Heart right ventricle (tissue), 16 donors: ENCODE measurements at regions not wholly inside any gene's neighbourhood (a gene's known extent, or its start where the extent isn't known, plus 50 kb on each side); places are given as distances from the start of the nearest gene placed in this dataset.

Experiments
- ATAC-seq, 8 donors: fragments of 200-7000 bp; cut with Tn5 transposase; one replicate each; pipeline ENCODE4 v1.9.1; 2020; ENCODE audit warnings: mild to moderate bottlenecking in 8 of 8, moderate library complexity in 8 of 8, moderate number of reproducible peaks in 1 of 8
- DNase-seq, 2 donors: peaks; one replicate each; pipeline ENCODE4 v3.0.0-alpha.2; 2020
- H3K27ac ChIP-seq, 10 donors: fragments of 200-600 bp; sonication (generic) in 2 of 10; one replicate each; pipeline versions ENCODE4 v1.5.0 to v1.8.0; 2020 to 2022; ENCODE audit warnings: mild to moderate bottlenecking in 3 of 10
- H3K27me3 ChIP-seq, 7 donors: fragments of 200-600 bp; one replicate each; pipeline ENCODE4 v1.8.0; 2021 to 2022; ENCODE audit warnings: mild to moderate bottlenecking in 2 of 7
- H3K36me3 ChIP-seq, 9 donors: fragments of 200-600 bp; sonication (generic) in 1 of 9; one replicate each; pipeline versions ENCODE4 v1.5.0 to v1.8.0; 2020 to 2022; ENCODE audit warnings: mild to moderate bottlenecking in 2 of 9
- H3K4me1 ChIP-seq, 9 donors: fragments of 200-600 bp; sonication (generic) in 1 of 9; one replicate each; pipeline versions ENCODE4 v1.5.0 to v1.8.0; 2020 to 2022; ENCODE audit warnings: mild to moderate bottlenecking in 4 of 9
- H3K4me3 ChIP-seq, 10 donors: fragments of 200-600 bp; sonication (generic) in 2 of 10; one replicate each; pipeline versions ENCODE4 v1.5.0 to v1.8.0; 2020 to 2022; ENCODE audit warnings: mild to moderate bottlenecking in 7 of 10, moderate library complexity in 2 of 10
- H3K9me3 ChIP-seq, 11 donors: fragments of 200-600 bp in 10 of 11; sonication (generic) in 2 of 11; one replicate each; pipeline versions ENCODE4 v1.5.0 to v1.8.0; 2013 to 2022; ENCODE audit warnings: mild to moderate bottlenecking in 2 of 11, control low read depth in 1 of 11, moderate library complexity in 1 of 11
- WGBS, 2 donors: extraction: QIAGEN DNeasy Blood & Tissue Kit; methylation state at CpG; one replicate each; pipeline ENCODE4 v1.1.7; 2013; ENCODE audit warnings: inconsistent platforms in 1 of 2; 5-methylcytosine and 5-hydroxymethylcytosine counted together
- intact Hi-C, 10 donors: fragments of 100-400 bp; cut with DNase I; formaldehyde crosslinking; loops; one replicate each; pipeline versions ENCODE4 v1.11.1 to v1.14.2; 2022
- TF ChIP-seq, protein P1 (sequence below), 9 donors: fragments of 200-600 bp; sonication (generic) in 2 of 9; IDR thresholded peaks; one replicate each; pipeline versions ENCODE4 v1.5.0 to v1.8.0; 2021 to 2022; ENCODE audit warnings: antibody characterized with exemption in 9 of 9, mild to moderate bottlenecking in 5 of 9, moderate library complexity in 1 of 9
- donor health status: Arrhythmogenic right ventricular cardiomyopathy.
- donor health status: ischemic (EF 13 %, LVEDD 7.1; RV severe dilation, severe dysfunction).
- donor health status: healthy with polysubstance abuse.
- donor health status: DM: no; HTN: yes; CAD: no.
- donor health status: DM: no; HTN: no; CAD: no.
- donor health status: ischemic (EF 25% LVEDD 6.9; RV normal size, moderate dysfunction).
- donor health status: ischemic (EF 25% LVEDD 5.7; RV mildly dilated, moderate dysfunction).
- donor health status: healthy.
- donor health status: DM: yes; HTN: yes; CAD: no.
- donor health status: Ischemic cardiomyopathy.
- donor health status: ischemic (EF 35%, LVEDD 5.7; RV mildly dilated, moderate dysfunction).
- donor health status: nonischemic (EF 11% LVEDD 7.7; RV severe dilation, severe dysfunction).
- donor health status: DM: yes; HTN: yes; CAD: no.
- donor health status: PGD.
- donor health status: ischemic (EF 29% LVEDD 5.4; RV normal size, mild dysfunction).
- donor health status: nonischemic (EF 23%, LVEDD 6.1; RV moderate dilation, normal function).

- TF ChIP-seq, protein P1, sequence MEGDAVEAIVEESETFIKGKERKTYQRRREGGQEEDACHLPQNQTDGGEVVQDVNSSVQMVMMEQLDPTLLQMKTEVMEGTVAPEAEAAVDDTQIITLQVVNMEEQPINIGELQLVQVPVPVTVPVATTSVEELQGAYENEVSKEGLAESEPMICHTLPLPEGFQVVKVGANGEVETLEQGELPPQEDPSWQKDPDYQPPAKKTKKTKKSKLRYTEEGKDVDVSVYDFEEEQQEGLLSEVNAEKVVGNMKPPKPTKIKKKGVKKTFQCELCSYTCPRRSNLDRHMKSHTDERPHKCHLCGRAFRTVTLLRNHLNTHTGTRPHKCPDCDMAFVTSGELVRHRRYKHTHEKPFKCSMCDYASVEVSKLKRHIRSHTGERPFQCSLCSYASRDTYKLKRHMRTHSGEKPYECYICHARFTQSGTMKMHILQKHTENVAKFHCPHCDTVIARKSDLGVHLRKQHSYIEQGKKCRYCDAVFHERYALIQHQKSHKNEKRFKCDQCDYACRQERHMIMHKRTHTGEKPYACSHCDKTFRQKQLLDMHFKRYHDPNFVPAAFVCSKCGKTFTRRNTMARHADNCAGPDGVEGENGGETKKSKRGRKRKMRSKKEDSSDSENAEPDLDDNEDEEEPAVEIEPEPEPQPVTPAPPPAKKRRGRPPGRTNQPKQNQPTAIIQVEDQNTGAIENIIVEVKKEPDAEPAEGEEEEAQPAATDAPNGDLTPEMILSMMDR (IDR thresholded peaks at IDR 0.05): no peak
- peaks cover 0 to 20% (median 0%) of the 10 kb centered on the region in 11 donors for H3K9me3 ChIP-seq
- peaks cover 8 to 43% (median 38%) of the 10 kb centered on the region in 9 donors for H3K4me1 ChIP-seq
- ATAC-seq (no peak), DNase-seq (no peak)
- H3K27ac ChIP-seq: peak overlapping the region in 7 of 10 donors; percentile 42 to 88 (median 76)
- intact Hi-C loops: loop anchor here in 8 of 10 donors (2.0 to 10.0 kb wide), 11 partner anchors 39 to 145 kb away; no protein-coding TSS in a partner anchor
- no peak overlapping the region for H3K4me3 ChIP-seq
- no peaks in the 10 kb centered on the region for H3K27me3 ChIP-seq
- WGBS, 2 donors: 71 to 74% methylated on average over 9 of the region's 9 CpGs
- H3K36me3 ChIP-seq: no peaks in the 10 kb centered on the region
Measured at GRCh38 chr17:31697838-31698237, 161.2 kb downstream of the COPRS start.

GRCh38 chr17:31696703-31697325 lies 162.2 kb downstream of the COPRS start:
- no peaks in the 10 kb centered on the region for H3K27me3 ChIP-seq
- peak overlapping the region in 9 of 10 donors; percentile 41 to 88 (median 75) for H3K27ac ChIP-seq
- TF ChIP-seq, protein P1 (IDR thresholded peaks at IDR 0.05): no peak
- no peaks in the 10 kb centered on the region for H3K36me3 ChIP-seq
- 48 to 53% methylated on average over 9 of the region's 9 CpGs for WGBS, 2 donors
- ATAC-seq (peak in 1 of 8 donors; percentile 9), DNase-seq (no peak)
- intact Hi-C loops: loop anchor here in 8 of 10 donors (1.0 to 10.0 kb wide), 13 partner anchors 25 to 146 kb away; no protein-coding TSS in a partner anchor
- peaks cover 8 to 53% (median 46%) of the 10 kb centered on the region in 9 donors for H3K4me1 ChIP-seq
- no peak overlapping the region for H3K4me3 ChIP-seq
- peaks cover 0 to 19% (median 0%) of the 10 kb centered on the region in 11 donors for H3K9me3 ChIP-seq

GRCh38 chr17:31696184-31696602 lies 162.9 kb downstream of the COPRS start:
- TF ChIP-seq, protein P1 (IDR thresholded peaks at IDR 0.05): peak in 5 of 9 donors; percentile 23 to 33 (median 30)
- peaks cover 8 to 59% (median 51%) of the 10 kb centered on the region in 9 donors for H3K4me1 ChIP-seq
- WGBS, 2 donors: 22 to 26% methylated on average over 12 of the region's 12 CpGs
- peak; percentile 91 to 97 (median 93) for ATAC-seq
- peaks cover 0 to 19% (median 0%) of the 10 kb centered on the region in 11 donors for H3K9me3 ChIP-seq
- intact Hi-C loops: loop anchor here in 8 of 10 donors (1.0 to 10.0 kb wide), 13 partner anchors 26 to 147 kb away; no protein-coding TSS in a partner anchor
- no peak overlapping the region for H3K4me3 ChIP-seq
- H3K36me3 ChIP-seq: no peaks in the 10 kb centered on the region
- DNase-seq: peak; percentile 81 to 82
- H3K27ac ChIP-seq: peak overlapping the region in 9 of 10 donors; percentile 41 to 88 (median 75)
- no peaks in the 10 kb centered on the region for H3K27me3 ChIP-seq

GRCh38 chr17:31695456-31696090 lies 163.5 kb downstream of the COPRS start:
- peak in 7 of 8 donors; percentile 6 to 28 (median 13) for ATAC-seq

More at GRCh38 chr17:31695456-31696090, 163.5 kb downstream of the COPRS start:
- H3K4me3 ChIP-seq: no peak overlapping the region
- DNase-seq: no peak
- H3K36me3 ChIP-seq: no peaks in the 10 kb centered on the region
- H3K27me3 ChIP-seq: no peaks in the 10 kb centered on the region
- 61 to 68% methylated on average over 8 of the region's 8 CpGs for whole genome bisulfite sequencing, 2 donors
- TF ChIP-seq, protein P1 (IDR thresholded peaks at IDR 0.05): no peak
- intact Hi-C loops: loop anchor here in 8 of 10 donors (1.0 to 10.0 kb wide), 14 partner anchors 27 to 147 kb away; no protein-coding TSS in a partner anchor
- peaks cover 0 to 13% (median 0%) of the 10 kb centered on the region in 11 donors for H3K9me3 ChIP-seq
- peaks cover 8 to 60% (median 51%) of the 10 kb centered on the region in 9 donors for H3K4me1 ChIP-seq
- H3K27ac ChIP-seq: peak overlapping the region in 9 of 10 donors; percentile 41 to 88 (median 75)
